ENCODE measurements at regions not wholly inside any gene's neighbourhood (a gene's known extent, or its start where the extent isn't known, plus 50 kb on each side); places are given as distances from the start of the nearest gene placed in this dataset.

GRCh38 chr12:114935658-114936057 lies 251.7 kb upstream of the TBX3 start:
- Histone ChIP-seq H3K27me3 (ENCODE audit: control insufficient read depth, insufficient read depth, low read length) (no peaks in the 10 kb centered on the region), H3K36me3 (ENCODE audit: control insufficient read depth, insufficient read depth, low read length) (no peaks in the 10 kb centered on the region), H3K27ac (ENCODE audit: insufficient read depth, low read length) (no peak overlapping the region), H3K4me1 (ENCODE audit: control insufficient read depth, extremely low read depth, insufficient read depth, low read length) (peaks cover 11% of the 10 kb centered on the region), H3K9me3 (ENCODE audit: control insufficient read depth, insufficient read depth, low read depth, low read length) (no peaks in the 10 kb centered on the region), H3K79me2 (ENCODE audit: control insufficient read depth, insufficient read depth, low read length) (no peaks in the 10 kb centered on the region), H3K9ac (ENCODE audit: insufficient read depth, low read length) (no peak overlapping the region), H3K4me2 (ENCODE audit: extremely low read depth, insufficient read depth, low read length) (no peak overlapping the region), H4K20me1 (ENCODE audit: control insufficient read depth, extremely low read depth, insufficient read depth, low read length) (no peaks in the 10 kb centered on the region), H2AFZ (ENCODE audit: low read length) (no peak overlapping the region), H3K4me3 (replicated peaks in 1 of 4; ENCODE audit: control extremely low read depth in 1 of 4, insufficient read depth in 1 of 4, low read depth in 3 of 4, low read length in 4 of 4) (no peak overlapping the region)
- DNase-seq (ENCODE audit: low read depth in 2 of 2): no peak
- TF ChIP-seq, protein P1, sequence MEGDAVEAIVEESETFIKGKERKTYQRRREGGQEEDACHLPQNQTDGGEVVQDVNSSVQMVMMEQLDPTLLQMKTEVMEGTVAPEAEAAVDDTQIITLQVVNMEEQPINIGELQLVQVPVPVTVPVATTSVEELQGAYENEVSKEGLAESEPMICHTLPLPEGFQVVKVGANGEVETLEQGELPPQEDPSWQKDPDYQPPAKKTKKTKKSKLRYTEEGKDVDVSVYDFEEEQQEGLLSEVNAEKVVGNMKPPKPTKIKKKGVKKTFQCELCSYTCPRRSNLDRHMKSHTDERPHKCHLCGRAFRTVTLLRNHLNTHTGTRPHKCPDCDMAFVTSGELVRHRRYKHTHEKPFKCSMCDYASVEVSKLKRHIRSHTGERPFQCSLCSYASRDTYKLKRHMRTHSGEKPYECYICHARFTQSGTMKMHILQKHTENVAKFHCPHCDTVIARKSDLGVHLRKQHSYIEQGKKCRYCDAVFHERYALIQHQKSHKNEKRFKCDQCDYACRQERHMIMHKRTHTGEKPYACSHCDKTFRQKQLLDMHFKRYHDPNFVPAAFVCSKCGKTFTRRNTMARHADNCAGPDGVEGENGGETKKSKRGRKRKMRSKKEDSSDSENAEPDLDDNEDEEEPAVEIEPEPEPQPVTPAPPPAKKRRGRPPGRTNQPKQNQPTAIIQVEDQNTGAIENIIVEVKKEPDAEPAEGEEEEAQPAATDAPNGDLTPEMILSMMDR (conservative IDR thresholded peaks at IDR 0.05 in 1 of 2, IDR thresholded peaks at IDR 0.05 in 1 of 2; ENCODE audit: low read depth in 1 of 2, low read length in 2 of 2): peak in 1 of 2 donors; percentile 17
- no peak for TF ChIP-seq EZH2 (IDR thresholded peaks at IDR 0.05; ENCODE audit: low read length, missing control alignments)

DNA sequence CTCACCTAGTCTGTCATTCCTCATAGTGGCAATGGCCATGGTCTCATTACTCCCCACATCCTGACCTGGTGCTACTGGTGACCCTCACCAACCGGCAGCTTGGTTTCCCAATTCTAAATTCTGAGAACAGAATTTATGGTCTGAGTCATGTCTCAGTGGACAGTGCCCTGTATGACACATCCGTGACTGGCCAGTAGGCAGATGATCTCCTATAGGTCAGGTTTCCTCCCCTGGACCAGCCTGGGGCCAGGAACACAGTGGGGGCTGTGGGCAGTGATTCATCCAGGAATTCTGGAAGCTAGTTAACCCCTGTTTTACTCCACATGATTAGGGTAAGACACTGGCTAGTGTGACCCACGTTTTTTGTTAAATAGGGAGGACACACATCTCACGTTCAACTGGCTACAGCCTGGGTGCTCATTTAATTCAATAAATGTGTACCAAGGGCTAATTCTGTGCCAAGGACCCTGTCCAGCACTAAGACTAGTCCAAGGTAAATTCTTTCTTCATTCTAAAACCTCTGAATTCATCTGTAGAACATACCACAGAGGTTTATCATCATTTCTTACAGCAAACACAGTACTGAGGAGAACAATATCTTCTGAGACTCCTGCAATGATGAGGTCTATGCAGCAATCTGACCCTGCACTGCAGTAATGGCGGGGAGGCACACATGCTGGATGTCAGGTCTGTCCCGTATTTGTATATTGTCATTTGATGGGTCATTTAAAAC lies 249.6 kb upstream of the TBX3 start:
- no peaks in the 10 kb centered on the region for H3K9me3 ChIP-seq (ENCODE audit: control insufficient read depth, insufficient read depth, low read depth, low read length)
- H3K4me3 ChIP-seq (replicated peaks in 1 of 4; ENCODE audit: control extremely low read depth in 1 of 4, insufficient read depth in 1 of 4, low read depth in 3 of 4, low read length in 4 of 4): no peak overlapping the region
- H3K27ac ChIP-seq (ENCODE audit: insufficient read depth, low read length): peak overlapping the region; percentile 24
- peak; percentile 89 to 92 for DNase-seq (ENCODE audit: low read depth in 2 of 2)
- H3K4me2 ChIP-seq (ENCODE audit: extremely low read depth, insufficient read depth, low read length): peak overlapping the region; percentile 9
- no peak overlapping the region for H2AFZ ChIP-seq (ENCODE audit: low read length)
- H3K36me3 ChIP-seq (ENCODE audit: control insufficient read depth, insufficient read depth, low read length): no peaks in the 10 kb centered on the region
- no peak overlapping the region for H3K9ac ChIP-seq (ENCODE audit: insufficient read depth, low read length)
- peaks cover 11% of the 10 kb centered on the region for H3K4me1 ChIP-seq (ENCODE audit: control insufficient read depth, extremely low read depth, insufficient read depth, low read length)
- H3K79me2 ChIP-seq (ENCODE audit: control insufficient read depth, insufficient read depth, low read length): no peaks in the 10 kb centered on the region
- TF ChIP-seq, protein P1 (conservative IDR thresholded peaks at IDR 0.05 in 1 of 2, IDR thresholded peaks at IDR 0.05 in 1 of 2; ENCODE audit: low read depth in 1 of 2, low read length in 2 of 2): no peak
- no peak for TF ChIP-seq EZH2 (IDR thresholded peaks at IDR 0.05; ENCODE audit: low read length, missing control alignments)
- H4K20me1 ChIP-seq (ENCODE audit: control insufficient read depth, extremely low read depth, insufficient read depth, low read length): no peaks in the 10 kb centered on the region
- H3K27me3 ChIP-seq (ENCODE audit: control insufficient read depth, insufficient read depth, low read length): no peaks in the 10 kb centered on the region

DNA sequence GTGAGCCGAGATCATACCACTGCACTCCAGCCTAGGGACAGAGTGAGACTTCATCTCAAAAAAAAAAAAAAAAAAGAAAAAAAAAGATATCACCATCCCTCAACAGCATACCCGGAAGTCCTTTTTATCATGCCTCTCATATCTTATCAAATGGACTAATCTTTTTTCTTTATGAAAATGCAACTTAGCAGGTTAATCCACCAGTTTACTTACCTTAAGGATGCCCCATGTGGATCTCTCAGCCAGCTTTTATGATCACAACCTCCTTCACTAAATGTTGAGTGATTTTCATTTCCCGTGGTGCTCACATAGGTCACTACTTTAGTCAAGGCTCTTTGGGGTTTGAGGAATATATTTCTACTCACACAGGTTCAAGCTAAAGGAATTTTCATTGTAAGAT lies 248.8 kb upstream of the TBX3 start:
- Histone ChIP-seq H3K4me3 (replicated peaks in 1 of 4; ENCODE audit: control extremely low read depth in 1 of 4, insufficient read depth in 1 of 4, low read depth in 3 of 4, low read length in 4 of 4) (no peak overlapping the region), H3K27me3 (ENCODE audit: control insufficient read depth, insufficient read depth, low read length) (no peaks in the 10 kb centered on the region), H3K36me3 (ENCODE audit: control insufficient read depth, insufficient read depth, low read length) (no peaks in the 10 kb centered on the region), H2AFZ (ENCODE audit: low read length) (no peak overlapping the region), H3K4me2 (ENCODE audit: extremely low read depth, insufficient read depth, low read length) (no peak overlapping the region), H3K27ac (ENCODE audit: insufficient read depth, low read length) (no peak overlapping the region), H3K9me3 (ENCODE audit: control insufficient read depth, insufficient read depth, low read depth, low read length) (no peaks in the 10 kb centered on the region), H3K9ac (ENCODE audit: insufficient read depth, low read length) (no peak overlapping the region), H3K4me1 (ENCODE audit: control insufficient read depth, extremely low read depth, insufficient read depth, low read length) (peaks cover 11% of the 10 kb centered on the region), H3K79me2 (ENCODE audit: control insufficient read depth, insufficient read depth, low read length) (no peaks in the 10 kb centered on the region), H4K20me1 (ENCODE audit: control insufficient read depth, extremely low read depth, insufficient read depth, low read length) (no peaks in the 10 kb centered on the region)
- no peak for DNase-seq (ENCODE audit: low read depth in 2 of 2)
- no peak for TF ChIP-seq EZH2 (IDR thresholded peaks at IDR 0.05; ENCODE audit: low read length, missing control alignments)
- TF ChIP-seq, protein P1 (conservative IDR thresholded peaks at IDR 0.05 in 1 of 2, IDR thresholded peaks at IDR 0.05 in 1 of 2; ENCODE audit: low read depth in 1 of 2, low read length in 2 of 2): no peak

All from fibroblast of lung (primary cell).